IMR-90 (cell line): ENCODE measurements at regions not wholly inside any gene's neighbourhood (a gene's known extent, or its start where the extent isn't known, plus 50 kb on each side); places are given as distances from the start of the nearest gene placed in this dataset.

Experiments
- ATAC-seq: fragments of 200-7000 bp; cut with Tn5 transposase; 2 replicates; pipeline ENCODE4 v1.9.1; 2020; ENCODE audit warnings: low read depth, mild to moderate bottlenecking, moderate library complexity
- BruUV-seq: library from RNA; stranded (reverse); fragments of 400-500 nt; replicated peaks from 2 replicates; lab custom pipeline; 2021; lab: Mats Ljungman, UMichigan
- CTCF ChIA-PET: fragments of 300-600 bp; formaldehyde crosslinking; extraction: SDS; loops from one replicate; lab custom pipeline; 2021; ENCODE audit warnings: antibody characterized with exemption; lab: Yijun Ruan, JAX
- POLR2A ChIA-PET: fragments of 300-600 bp; sonication (Branson Sonifier 250); formaldehyde crosslinking; loops from one replicate; lab custom pipeline; 2022; ENCODE audit warnings: antibody characterized with exemption; ENCODE audit not compliant: unreplicated experiment; lab: Charles Lee
- DNase-seq: peaks from one replicate; pipeline ENCODE4 v3.0.0; 2013
- H2AFZ ChIP-seq: replicated peaks from 2 replicates; pipeline ENCODE3; 2013; ENCODE audit warnings: low read length, mild to moderate bottlenecking; ENCODE audit not compliant: poor library complexity
- H2AK5ac ChIP-seq: 2 replicates; pipeline ENCODE4 v1.6.1; 2013; ENCODE audit warnings: low read depth, low read length, inconsistent platforms
- H2AK9ac ChIP-seq: replicated peaks from 2 replicates; pipeline ENCODE3; 2013; ENCODE audit warnings: mild to moderate bottlenecking, low read depth, low read length, moderate library complexity; ENCODE audit not compliant: poor library complexity
- H2BK120ac ChIP-seq: 2 replicates; pipeline ENCODE4 v1.6.1; 2013; ENCODE audit warnings: low read depth, low read length, inconsistent platforms
- H2BK15ac ChIP-seq: 3 replicates; pipeline ENCODE4 v1.6.1; 2013; ENCODE audit warnings: low read depth, low read length, inconsistent platforms
- H2BK20ac ChIP-seq: 2 replicates; pipeline ENCODE4 v1.6.1; 2013; ENCODE audit warnings: low read depth, mild to moderate bottlenecking, inconsistent platforms, low read length, moderate library complexity
- H2BK5ac ChIP-seq: 2 replicates; pipeline ENCODE4 v1.6.1; 2013; ENCODE audit warnings: mild to moderate bottlenecking, low read depth, low read length, inconsistent platforms; ENCODE audit not compliant: poor library complexity, severe bottlenecking
- H3K14ac ChIP-seq: replicated peaks from 2 replicates; pipeline ENCODE4 v1.6.1; 2013; ENCODE audit warnings: low read depth, low read length, inconsistent platforms
- H3K18ac ChIP-seq: 2 replicates; pipeline ENCODE4 v1.6.1; 2013; ENCODE audit warnings: low read depth, low read length, control low read depth
- H3K23ac ChIP-seq: 2 replicates; pipeline ENCODE4 v1.6.1; 2013; ENCODE audit warnings: low read depth, low read length, inconsistent platforms
- H3K27ac ChIP-seq: 2 replicates; pipeline ENCODE4 v1.5.1; 2013; ENCODE audit warnings: mild to moderate bottlenecking, control low read depth, low read length; ENCODE audit not compliant: insufficient read depth
- H3K27me3 ChIP-seq: 2 replicates; pipeline ENCODE4 v1.6.1; 2013; ENCODE audit warnings: low read length; ENCODE audit not compliant: control insufficient read depth, insufficient read depth
- H3K36me3 ChIP-seq: 2 replicates; pipeline ENCODE4 v1.6.1; 2013; ENCODE audit warnings: low read length, mixed read lengths; ENCODE audit not compliant: control insufficient read depth, insufficient read depth
- H3K4ac ChIP-seq: 2 replicates; pipeline ENCODE4 v1.6.1; 2013; ENCODE audit warnings: low read depth, low read length, inconsistent platforms
- H3K4me1 ChIP-seq: 2 replicates; pipeline ENCODE4 v1.6.1; 2013; ENCODE audit warnings: low read length, mixed read lengths; ENCODE audit not compliant: control insufficient read depth, insufficient read depth
- H3K4me2 ChIP-seq: 2 replicates; pipeline ENCODE4 v1.6.1; 2013; ENCODE audit warnings: low read depth, mild to moderate bottlenecking, control low read depth, low read length, moderate library complexity
- H3K4me3 ChIP-seq: 2 replicates; pipeline ENCODE4 v1.5.1; 2013; ENCODE audit warnings: low read depth, mild to moderate bottlenecking, control low read depth, low read length, moderate library complexity; ENCODE audit not compliant: insufficient read depth
- H3K56ac ChIP-seq: 2 replicates; pipeline ENCODE4 v1.6.1; 2013; ENCODE audit warnings: low read length, inconsistent platforms; ENCODE audit not compliant: insufficient read depth; ENCODE audit errors: extremely low read depth
- H3K79me1 ChIP-seq, 2 experiments: 2 replicates each; pipeline ENCODE4 v1.6.1; 2013; ENCODE audit warnings: low read length in 2 of 2, inconsistent platforms in 1 of 2, low read depth in 1 of 2
- H3K9ac ChIP-seq: 2 replicates; pipeline ENCODE4 v1.6.1; 2013; ENCODE audit warnings: low read depth, low read length, control low read depth
- H3K9me1 ChIP-seq: 2 replicates; pipeline ENCODE4 v1.6.1; 2013; ENCODE audit warnings: low read length, inconsistent platforms; ENCODE audit not compliant: insufficient read depth
- H3K9me3 ChIP-seq: 2 replicates; pipeline ENCODE4 v1.6.1; 2013; ENCODE audit warnings: low read length; ENCODE audit not compliant: control insufficient read depth, insufficient read depth
- H4K20me1 ChIP-seq: 2 replicates; pipeline ENCODE4 v1.6.1; 2013; ENCODE audit warnings: low read length, inconsistent platforms; ENCODE audit not compliant: insufficient read depth
- H4K5ac ChIP-seq: 2 replicates; pipeline ENCODE4 v1.6.1; 2013; ENCODE audit warnings: mild to moderate bottlenecking, low read depth, low read length, control low read depth
- H4K8ac ChIP-seq, 2 experiments: 2 replicates each; pipeline ENCODE4 v1.6.1; 2013; ENCODE audit warnings: low read depth in 2 of 2, low read length in 2 of 2, control low read depth in 1 of 2, inconsistent platforms in 1 of 2
- H4K91ac ChIP-seq: 2 replicates; pipeline ENCODE4 v1.6.1; 2013; ENCODE audit warnings: low read depth, low read length, inconsistent platforms; ENCODE audit not compliant: insufficient read depth
- CHD1 ChIP-seq: IDR thresholded peaks from 2 replicates; pipeline ENCODE4 v1.6.1; 2012; ENCODE audit warnings: low read depth, low read length, improper control_type of control experiment
- RAD21 ChIP-seq: IDR thresholded peaks from 2 replicates; pipeline ENCODE4 v1.6.1; 2012; ENCODE audit warnings: low read length, improper control_type of control experiment
- WGBS, 2 experiments: methylation state at CpG; one replicate each; pipeline versions ENCODE4 v1.1.5 to v1.1.7; 2013; ENCODE audit warnings: missing lambda C conversion rate in 2 of 2; ENCODE audit not compliant: insufficient read length in 1 of 2; ENCODE audit errors: extremely low coverage in 2 of 2; 5-methylcytosine and 5-hydroxymethylcytosine counted together
- dilution Hi-C: fragments of 300-500 bp; cut with HindIII; formaldehyde crosslinking; loops from one replicate; pipeline ENCODE4 v1.14.3; 2018; ENCODE audit warnings: low sequenced_read_pairs; ENCODE audit not compliant: unreplicated experiment
- in situ Hi-C: fragments of 300-500 bp; cut with MboI; formaldehyde crosslinking; loops from 3 replicates; pipeline ENCODE4 v1.14.3; 2019; ENCODE audit warnings: low sequenced_read_pairs, inconsistent platforms, mixed read lengths
- intact Hi-C: fragments of 100-400 bp; cut with micrococcal nuclease; formaldehyde crosslinking; loops from 2 replicates; pipeline ENCODE4 v1.10.0; 2022

- H3K18ac ChIP-seq: no peak overlapping the region
- no peak overlapping the region for H4K91ac ChIP-seq
- H3K36me3 ChIP-seq: no peaks in the 10 kb centered on the region
These were observed 67.1 kb upstream of the FAM78B start for GRCh38 chr1:166233750-166234366.

More at GRCh38 chr1:166233750-166234366, 67.1 kb upstream of the FAM78B start:
- Histone ChIP-seq H3K4me3 (no peak overlapping the region), H3K9me3 (peaks cover 28% of the 10 kb centered on the region; the same call in 1 of the 2 replicates), H3K27me3 (no peaks in the 10 kb centered on the region), H4K20me1 (no peaks in the 10 kb centered on the region), H4K5ac (no peak overlapping the region), H2BK20ac (no peak overlapping the region), H3K56ac (no peak overlapping the region), H2AFZ (no peak overlapping the region), H2BK120ac (no peak overlapping the region), H3K79me1 (no peaks in the 10 kb centered on the region), H3K9ac (no peak overlapping the region), H3K23ac (no peak overlapping the region), H2BK15ac (no peak overlapping the region), H3K9me1 (no peaks in the 10 kb centered on the region), H3K27ac (no peak overlapping the region), H2AK9ac (no peak overlapping the region), H3K4ac (no peak overlapping the region), H2BK5ac (no peak overlapping the region), H4K8ac (no peak overlapping the region), H3K4me1 (no peaks in the 10 kb centered on the region), H3K4me2 (no peak overlapping the region), H2AK5ac (no peak overlapping the region), H3K14ac (no peak overlapping the region)
- POLR2A ChIA-PET: no interaction called here
- intact Hi-C loops (no loop called here), dilution Hi-C loops (no loop called here), in situ Hi-C loops (no loop called here)
- TF ChIP-seq CHD1 (no peak), RAD21 (no peak)
- no CpG with 5 or more reads among the region's 6 CpGs for WGBS, 2 experiments
- ATAC-seq (no peak), DNase-seq (no peak)
- BruUV-seq: no TSS peak
- CTCF ChIA-PET: no interaction called here
